ENCODE measurements at regions not wholly inside any gene's neighbourhood (a gene's known extent, or its start where the extent isn't known, plus 50 kb on each side); places are given as distances from the start of the nearest gene placed in this dataset.
"Not testable (repeated sequence)": the region's sequence is repeated elsewhere in the genome, so short reads cannot be mapped to it uniquely, and the experiment has no call there.

- no peak for DNase-seq (ENCODE audit: low read depth)
These were observed 107.9 kb upstream of the GBE1 start for GRCh38 chr3:81869382-81869781.

- DNase-seq (ENCODE audit: low read depth) = no peak
These were observed 107.2 kb upstream of the GBE1 start for GRCh38 chr3:81868597-81868996.

DNA sequence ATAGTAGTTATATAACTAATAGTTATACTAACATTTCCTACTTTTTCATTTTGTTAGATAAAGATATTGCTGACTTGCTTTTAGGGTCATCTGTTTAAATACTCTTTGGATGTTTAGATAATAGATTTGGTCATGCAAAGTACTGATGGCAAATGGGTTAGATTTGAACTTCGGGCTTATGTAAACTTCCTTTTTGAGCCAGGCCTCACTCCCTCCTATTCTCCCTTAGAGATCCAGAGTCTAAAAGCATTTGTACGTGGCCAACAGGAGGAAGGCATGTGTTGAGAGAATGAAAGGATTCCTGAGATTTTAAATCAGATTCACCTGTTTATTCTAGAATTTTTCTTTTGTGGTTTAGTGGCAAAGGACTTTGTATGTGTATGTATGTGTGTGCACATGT, 106.4 kb upstream of the GBE1 start:
- DNase-seq (ENCODE audit: low read depth) = no peak

- not testable (repeated sequence) for DNase-seq (ENCODE audit: low read depth)
These were observed 103.7 kb upstream of the GBE1 start for GRCh38 chr3:81865164-81865563.

DNA sequence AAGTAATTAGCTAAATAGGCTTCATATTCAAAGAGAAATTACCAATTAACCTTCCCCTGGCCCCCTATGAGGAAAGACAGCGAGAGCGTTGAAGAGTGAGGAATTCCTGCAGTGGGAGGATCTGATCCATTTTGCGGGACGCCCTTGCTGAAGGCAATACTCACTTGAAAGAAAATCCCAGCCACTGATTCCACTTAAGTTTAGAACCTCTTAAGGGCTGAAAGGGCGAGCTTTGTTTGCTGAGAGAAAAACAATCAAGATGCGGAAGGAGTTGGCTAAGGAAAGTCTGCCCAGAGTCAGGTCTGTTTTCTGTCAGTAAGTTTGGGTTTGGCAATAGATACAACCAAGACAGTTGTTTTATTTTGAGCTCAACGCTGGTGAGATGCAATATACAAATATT, 102.8 kb upstream of the GBE1 start:
- DNase-seq (ENCODE audit: low read depth) = no peak

GRCh38 chr3:81863756-81864155, 102.3 kb upstream of the GBE1 start:
- DNase-seq (ENCODE audit: low read depth) = no peak

DNA sequence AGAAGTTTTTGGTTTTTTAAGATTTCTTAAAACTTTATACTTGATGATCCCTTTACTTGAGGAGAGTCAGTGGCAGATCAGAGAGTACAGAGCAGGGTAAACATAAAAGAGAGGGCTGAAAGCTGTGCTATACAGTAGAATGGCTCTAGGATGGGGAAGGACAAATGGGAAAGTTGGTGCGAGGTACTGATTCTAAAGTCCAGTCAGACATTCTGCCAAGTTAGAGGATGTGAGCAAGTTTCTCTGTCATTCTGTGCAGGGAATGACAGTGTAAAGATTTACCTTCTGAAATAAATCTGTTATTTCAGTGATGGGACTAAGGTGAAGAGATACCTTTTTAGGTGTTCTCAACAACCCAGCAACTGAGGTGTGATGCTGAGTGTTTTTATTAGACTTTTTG, 100.1 kb upstream of the GBE1 start:
- DNase-seq (ENCODE audit: low read depth) = no peak

DNA sequence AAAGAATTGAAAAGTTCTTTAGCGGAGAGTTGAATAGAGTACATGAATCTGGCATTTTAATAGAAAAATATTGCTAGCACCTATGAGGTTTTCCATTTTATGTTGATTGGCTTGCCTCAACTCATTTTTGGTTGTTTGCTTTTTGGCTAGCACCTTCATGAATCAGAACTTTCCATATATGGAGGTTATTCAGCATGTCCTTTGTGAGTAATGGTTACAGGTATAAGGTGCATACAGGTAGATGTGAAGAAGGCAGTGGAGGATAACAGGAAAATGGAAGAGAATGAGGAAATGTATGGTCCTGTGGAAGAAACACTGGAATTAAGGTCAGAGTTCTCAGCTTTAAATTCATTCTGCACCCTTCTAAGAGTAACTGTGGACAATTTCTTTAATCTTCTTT, 98.1 kb upstream of the GBE1 start:
- DNase-seq (ENCODE audit: low read depth) = no peak

DNA sequence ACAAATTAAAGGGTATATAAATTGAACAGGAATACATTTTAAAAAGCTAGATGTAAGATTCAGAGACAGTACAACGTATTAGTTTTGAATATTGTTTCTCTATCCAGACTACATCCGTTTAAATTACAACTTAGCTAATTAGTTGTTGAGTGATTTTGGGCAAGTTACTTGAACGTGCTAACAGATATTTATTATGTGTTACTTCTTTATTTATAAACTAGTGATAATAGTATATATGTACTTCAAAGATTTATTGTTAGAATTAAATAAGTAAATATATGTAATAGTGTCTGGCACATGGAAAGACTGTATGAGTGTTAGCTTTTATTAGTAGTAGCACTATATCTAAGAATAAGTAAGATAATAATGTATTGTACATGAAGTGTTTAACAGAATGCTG, 92.0 kb upstream of the GBE1 start:
- no peak for DNase-seq (ENCODE audit: low read depth)

GRCh38 chr3:81851176-81851575, 89.7 kb upstream of the GBE1 start:
- DNase-seq (ENCODE audit: low read depth) = no peak

- DNase-seq (ENCODE audit: low read depth) = no peak
These were observed 85.5 kb upstream of the GBE1 start for GRCh38 chr3:81846988-81847387.

DNA sequence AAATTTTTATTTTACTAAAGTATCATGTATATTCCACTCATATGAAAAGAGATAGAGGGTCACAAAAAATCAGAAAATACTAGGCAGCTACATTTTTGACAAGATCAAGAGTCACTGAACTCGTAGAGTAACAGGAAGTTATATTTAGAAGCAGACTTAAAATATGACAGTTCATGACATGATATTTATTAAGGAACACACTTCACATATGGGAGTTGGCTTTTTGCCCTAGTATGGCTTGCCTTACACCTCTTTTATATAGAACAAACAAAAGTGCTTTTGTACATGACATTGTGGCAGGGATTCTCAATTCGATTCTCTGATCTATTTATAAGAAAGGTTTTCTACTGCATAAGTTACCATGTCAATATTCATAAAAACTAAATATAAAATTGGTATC, 80.1 kb upstream of the GBE1 start:
- DNase-seq (ENCODE audit: low read depth) = no peak

DNA sequence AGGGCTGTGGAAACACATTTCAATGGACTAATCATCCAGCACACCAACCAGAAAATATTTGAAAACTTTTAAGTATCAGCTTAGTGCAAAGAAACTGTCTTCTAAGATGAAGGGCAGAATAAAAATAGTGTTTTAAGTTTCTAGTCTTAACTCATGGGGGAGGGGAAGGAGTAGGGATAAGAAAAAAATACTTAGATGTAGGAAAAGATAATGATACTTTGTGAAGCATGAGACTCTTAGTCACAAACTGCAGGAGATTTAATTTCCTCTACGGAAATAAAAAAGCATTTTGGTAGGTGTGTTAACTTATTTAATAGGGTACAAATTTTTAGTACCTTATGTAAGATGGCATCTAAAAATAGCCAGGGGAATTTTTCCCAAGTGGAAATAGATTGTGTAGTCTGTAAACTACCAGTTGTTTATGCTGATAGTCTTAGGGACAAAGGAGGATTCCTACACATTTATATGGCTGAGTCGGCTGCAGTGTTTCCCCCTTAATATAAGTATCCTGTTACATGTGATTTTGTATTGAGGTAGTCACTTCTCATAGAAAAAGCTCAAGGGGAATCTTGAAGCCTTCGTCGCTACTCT, 78.2 kb upstream of the GBE1 start:
- no peak for DNase-seq (ENCODE audit: low read depth)

- DNase-seq (ENCODE audit: low read depth) = no peak
These were observed 77.0 kb upstream of the GBE1 start for GRCh38 chr3:81838457-81838856.

DNA sequence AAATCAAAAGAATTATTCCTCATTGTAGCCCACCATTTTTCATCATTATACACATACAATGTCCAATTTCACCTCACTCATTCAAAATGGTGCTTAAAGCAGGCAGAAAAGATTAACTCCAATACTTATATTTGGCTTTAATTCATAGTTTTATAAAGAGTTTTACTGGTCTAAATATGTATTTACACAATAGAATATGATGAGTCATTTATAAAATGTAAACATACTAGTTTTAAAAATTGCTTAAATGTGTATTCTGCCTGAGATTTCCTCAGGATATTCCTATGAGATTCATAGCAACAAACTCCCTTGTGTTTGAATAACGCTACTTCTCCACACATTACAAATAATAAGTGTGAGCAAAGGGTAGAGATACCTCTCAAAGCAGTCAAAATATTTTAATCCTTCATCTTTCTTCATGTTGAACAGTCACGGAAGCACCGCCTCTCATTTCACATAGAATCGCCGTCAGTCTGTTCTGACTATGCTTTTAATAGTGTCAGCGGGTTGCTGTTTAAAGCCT, 75.7 kb upstream of the GBE1 start:
- DNase-seq (ENCODE audit: low read depth) = no peak

DNA sequence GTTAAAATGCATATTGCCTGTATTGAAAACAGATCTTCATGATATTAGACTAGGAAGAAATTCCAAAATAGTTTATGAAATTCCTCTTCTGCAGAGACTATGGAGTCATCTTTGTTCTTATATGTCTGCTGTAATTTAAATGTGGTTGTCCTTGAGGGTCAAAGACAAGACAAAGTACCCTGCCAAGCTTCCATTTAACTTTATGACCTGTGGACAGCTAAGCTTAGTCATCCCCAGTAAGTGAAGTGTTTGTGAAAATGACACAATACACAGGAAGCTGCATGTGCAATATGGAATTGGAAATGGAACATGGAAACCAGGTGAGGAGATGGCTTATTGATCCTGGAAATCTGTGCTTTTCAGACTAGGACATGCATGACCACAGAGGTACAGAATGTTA, 68.5 kb upstream of the GBE1 start:
- DNase-seq (ENCODE audit: low read depth) = peak; percentile 1

- not testable (repeated sequence) for DNase-seq (ENCODE audit: low read depth)
These were observed 67.8 kb upstream of the GBE1 start for GRCh38 chr3:81829272-81829671.

GRCh38 chr3:81823882-81824395, 62.5 kb upstream of the GBE1 start:
- DNase-seq (ENCODE audit: low read depth) = no peak

DNA sequence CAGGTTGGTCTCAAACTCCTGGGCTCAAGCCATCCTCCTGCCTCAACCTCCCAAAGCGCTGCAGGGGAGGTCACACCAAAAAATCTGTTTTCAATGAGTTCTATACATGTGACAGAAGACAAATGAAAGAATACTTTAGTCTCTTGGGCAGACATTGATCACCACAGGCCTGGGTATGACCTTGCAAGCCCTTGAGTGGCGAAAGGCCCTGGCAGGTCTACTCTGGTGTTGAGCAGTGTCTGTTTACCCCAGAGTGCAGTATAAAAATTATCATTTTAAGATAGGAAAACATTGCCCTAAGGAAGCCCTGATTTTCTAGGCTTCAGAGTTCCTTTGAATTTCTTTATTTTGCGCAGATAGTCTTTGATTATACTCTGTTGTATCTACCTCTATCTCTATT, 61.6 kb upstream of the GBE1 start:
- DNase-seq (ENCODE audit: low read depth) = no peak

- DNase-seq (ENCODE audit: low read depth) = peak; percentile 2
These were observed 55.2 kb upstream of the GBE1 start for GRCh38 chr3:81816473-81817250.

DNA sequence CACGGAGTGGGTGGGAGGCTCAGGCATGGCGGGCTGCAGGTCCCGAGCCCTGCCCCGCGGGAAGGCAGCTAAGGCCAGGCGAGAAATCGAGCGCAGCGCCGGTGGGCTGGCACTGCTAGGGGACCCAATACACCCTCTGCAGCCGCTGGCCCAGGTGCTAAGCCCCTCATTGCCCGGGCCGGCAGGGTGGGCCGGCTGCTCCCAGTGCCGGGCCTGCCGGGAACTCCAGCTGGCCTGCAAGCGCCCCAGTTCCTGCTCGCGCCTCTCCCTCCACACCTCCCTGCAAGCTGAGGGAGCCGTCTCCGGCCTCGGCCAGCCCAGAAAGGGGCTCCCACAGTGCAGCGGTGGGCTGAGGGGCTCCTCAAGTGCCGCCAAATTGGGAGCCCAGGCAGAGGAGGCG, 50.7 kb upstream of the GBE1 start:
- DNase-seq (ENCODE audit: low read depth) = not testable (repeated sequence)
